Kidney (tissue), 13 donors: ENCODE measurements at regions not wholly inside any gene's neighbourhood (a gene's known extent, or its start where the extent isn't known, plus 50 kb on each side); places are given as distances from the start of the nearest gene placed in this dataset.

ENCODE experiments used
- DNase-seq, 5 donors: peaks; one replicate each; pipeline ENCODE4 v3.0.0-alpha.2; 2013 to 2020
- FAIRE-seq: peaks from 2 replicates; lab custom pipeline; 2012; peaks lifted over from hg19 to GRCh38; lab: Jason Lieb, UNC
- H3K27ac ChIP-seq, 2 donors: one replicate each; pipeline ENCODE4 v1.7.0; 2013; ENCODE audit warnings: low read depth in 2 of 2, low read length in 2 of 2, inconsistent platforms in 1 of 2
- H3K27me3 ChIP-seq: one replicate; pipeline ENCODE4 v1.7.1; 2013; ENCODE audit warnings: low read length, inconsistent platforms; ENCODE audit not compliant: control insufficient read depth, insufficient read depth
- H3K36me3 ChIP-seq, 3 donors: one replicate each; pipeline versions ENCODE4 v1.7.0 to v1.7.1; 2013; ENCODE audit warnings: low read length in 3 of 3, control low read depth in 1 of 3, inconsistent platforms in 1 of 3; ENCODE audit not compliant: insufficient read depth in 3 of 3, control insufficient read depth in 2 of 3
- H3K4me1 ChIP-seq, 3 donors: one replicate each; pipeline versions ENCODE4 v1.7.0 to v1.7.1; 2013; ENCODE audit warnings: low read length in 3 of 3, inconsistent platforms in 1 of 3, low read depth in 1 of 3; ENCODE audit not compliant: control insufficient read depth in 2 of 3, insufficient read depth in 2 of 3
- H3K4me3 ChIP-seq, 3 donors: one replicate each; pipeline versions ENCODE4 v1.7.0 to v1.8.1; 2013; ENCODE audit warnings: low read length in 3 of 3, control low read depth in 1 of 3, inconsistent platforms in 1 of 3
- H3K9ac ChIP-seq, 3 donors: one replicate each; pipeline versions ENCODE4 v1.7.0 to v1.7.1; 2013; ENCODE audit warnings: low read length in 3 of 3, control low read depth in 1 of 3, inconsistent platforms in 1 of 3
- H3K9me3 ChIP-seq, 3 donors: one replicate each; pipeline versions ENCODE4 v1.7.0 to v1.7.1; 2013; ENCODE audit warnings: low read length in 3 of 3, control low read depth in 1 of 3, inconsistent platforms in 1 of 3; ENCODE audit not compliant: control insufficient read depth in 2 of 3, insufficient read depth in 1 of 3
- intact Hi-C: fragments of 100-400 bp; cut with DNase I; formaldehyde crosslinking; loops from one replicate; pipeline ENCODE4 v1.11.1; 2022
- TF ChIP-seq, protein P1 (sequence below): IDR thresholded peaks from 3 replicates; pipeline ENCODE4 v1.5.1; 2012; ENCODE audit warnings: mild to moderate bottlenecking, moderate library complexity, borderline replicate concordance; ENCODE audit not compliant: insufficient read depth; ENCODE audit errors: extremely low read depth
- donor health status: control.
- donor health status: control.
- donor health status: control.
- donor health status: control.
- donor health status: control.
- donor health status: DM: yes; HTN: yes; CAD: no.
- donor health status: Normal renal cell carcinoma (clear cell type).

DNA sequence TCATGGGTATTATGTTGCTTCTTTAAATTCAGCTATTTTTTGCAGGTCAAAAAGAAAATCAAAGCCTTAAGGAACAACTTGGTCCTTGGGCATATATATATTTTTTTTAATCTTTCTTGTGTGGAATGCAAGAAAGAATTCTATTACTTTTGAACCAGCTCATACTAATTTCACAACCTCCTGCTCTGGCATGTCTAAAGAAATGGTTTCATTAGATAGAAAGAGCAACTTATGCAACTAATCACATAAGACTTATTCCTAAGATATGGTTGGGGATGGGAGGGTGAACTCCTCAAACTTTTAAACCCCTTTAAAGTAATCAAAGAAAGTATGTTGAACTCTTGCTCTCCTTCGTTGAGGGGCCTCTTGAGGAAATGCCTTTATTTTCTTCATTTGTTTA, 114.9 kb downstream of the GMNC start:
- no peaks in the 10 kb centered on the region for H3K4me1 ChIP-seq
- H3K36me3 ChIP-seq, result no peaks in the 10 kb centered on the region
- DNase-seq, result no peak

DNA sequence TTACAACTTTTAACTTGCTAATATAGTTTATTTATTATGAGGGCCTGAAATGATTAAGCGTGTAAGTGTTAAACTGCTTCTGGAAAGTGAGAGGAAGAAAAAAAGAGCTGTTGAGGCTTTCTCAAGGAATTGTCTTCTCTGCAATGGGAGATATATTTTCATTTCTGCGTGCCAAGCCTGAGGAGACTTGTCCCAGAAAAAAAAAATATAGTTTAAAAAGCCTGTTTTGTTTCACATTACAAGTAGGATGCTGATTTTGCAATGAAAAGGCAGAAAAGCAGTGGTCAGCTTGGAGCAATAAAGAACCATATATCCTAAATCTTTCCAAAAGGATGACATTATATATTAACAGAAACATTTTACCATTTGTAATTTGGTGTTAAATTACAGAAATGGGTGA, 115.5 kb downstream of the GMNC start:
- no peak overlapping the region for H3K27ac ChIP-seq
- FAIRE-seq (no peak), DNase-seq (no peak)
- intact Hi-C loops, result no loop called here
- H3K9me3 ChIP-seq, result no peaks in the 10 kb centered on the region
- TF ChIP-seq, protein P1, sequence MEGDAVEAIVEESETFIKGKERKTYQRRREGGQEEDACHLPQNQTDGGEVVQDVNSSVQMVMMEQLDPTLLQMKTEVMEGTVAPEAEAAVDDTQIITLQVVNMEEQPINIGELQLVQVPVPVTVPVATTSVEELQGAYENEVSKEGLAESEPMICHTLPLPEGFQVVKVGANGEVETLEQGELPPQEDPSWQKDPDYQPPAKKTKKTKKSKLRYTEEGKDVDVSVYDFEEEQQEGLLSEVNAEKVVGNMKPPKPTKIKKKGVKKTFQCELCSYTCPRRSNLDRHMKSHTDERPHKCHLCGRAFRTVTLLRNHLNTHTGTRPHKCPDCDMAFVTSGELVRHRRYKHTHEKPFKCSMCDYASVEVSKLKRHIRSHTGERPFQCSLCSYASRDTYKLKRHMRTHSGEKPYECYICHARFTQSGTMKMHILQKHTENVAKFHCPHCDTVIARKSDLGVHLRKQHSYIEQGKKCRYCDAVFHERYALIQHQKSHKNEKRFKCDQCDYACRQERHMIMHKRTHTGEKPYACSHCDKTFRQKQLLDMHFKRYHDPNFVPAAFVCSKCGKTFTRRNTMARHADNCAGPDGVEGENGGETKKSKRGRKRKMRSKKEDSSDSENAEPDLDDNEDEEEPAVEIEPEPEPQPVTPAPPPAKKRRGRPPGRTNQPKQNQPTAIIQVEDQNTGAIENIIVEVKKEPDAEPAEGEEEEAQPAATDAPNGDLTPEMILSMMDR, result no peak
- H3K4me1 ChIP-seq, result no peaks in the 10 kb centered on the region
- H3K9ac ChIP-seq, result no peak overlapping the region
- H3K36me3 ChIP-seq, result no peaks in the 10 kb centered on the region
- H3K4me3 ChIP-seq, result no peak overlapping the region
- no peaks in the 10 kb centered on the region for H3K27me3 ChIP-seq

More for the DNA sequence above, 114.9 kb downstream of the GMNC start:
- Histone ChIP-seq H3K27me3 (no peaks in the 10 kb centered on the region), H3K4me3 (no peak overlapping the region), H3K9ac (no peak overlapping the region), H3K27ac (no peak overlapping the region), H3K9me3 (no peaks in the 10 kb centered on the region)
- TF ChIP-seq, protein P1, result no peak
- no peak for FAIRE-seq
- intact Hi-C loops, result no loop called here

DNA sequence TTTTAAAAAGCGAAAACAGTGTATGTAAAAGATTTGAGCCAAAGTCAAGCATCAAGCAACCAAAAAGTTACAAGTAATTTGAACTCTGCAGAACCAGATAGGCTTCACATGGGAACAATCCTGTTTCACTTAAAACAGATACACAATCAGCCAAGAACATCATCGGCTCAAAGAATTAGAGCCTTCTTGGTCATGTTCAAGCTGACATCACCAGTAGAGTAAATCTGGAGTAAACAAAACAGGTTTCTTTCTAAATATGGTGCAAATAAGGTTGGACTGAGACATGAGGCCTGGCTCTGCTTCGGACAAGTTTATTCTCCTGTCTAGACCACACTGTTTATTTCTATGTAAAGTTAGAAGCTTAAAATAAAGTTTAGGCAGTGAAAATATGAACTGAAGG, 116.0 kb downstream of the GMNC start:
- DNase-seq (no peak), FAIRE-seq (no peak)
- TF ChIP-seq, protein P1, result no peak
- H3K9me3 ChIP-seq, result no peaks in the 10 kb centered on the region
- H3K4me3 ChIP-seq, result no peak overlapping the region
- no peaks in the 10 kb centered on the region for H3K4me1 ChIP-seq
- H3K27ac ChIP-seq, result no peak overlapping the region
- no peaks in the 10 kb centered on the region for H3K27me3 ChIP-seq
- H3K36me3 ChIP-seq, result no peaks in the 10 kb centered on the region
- H3K9ac ChIP-seq, result no peak overlapping the region
- intact Hi-C loops, result no loop called here

DNA sequence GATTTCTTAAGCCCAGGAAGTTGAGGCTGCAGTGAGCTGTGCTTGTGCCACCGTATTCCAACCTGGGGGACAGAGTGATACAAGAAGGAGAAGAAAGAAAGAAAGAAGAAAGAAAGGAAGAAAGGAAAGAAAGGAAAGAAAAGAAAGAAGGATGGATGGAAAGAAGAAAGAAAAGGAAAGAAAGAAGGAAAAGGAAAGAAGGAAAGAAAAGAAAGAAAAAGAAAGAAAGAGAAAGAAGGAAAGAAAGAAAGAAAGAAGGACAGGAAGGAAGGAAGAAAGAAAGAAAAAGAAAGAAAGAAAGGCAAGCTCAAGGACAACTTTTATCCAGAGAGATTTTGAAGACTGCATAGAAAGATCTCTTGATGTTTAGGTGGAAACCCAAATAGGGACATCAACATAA, 120.7 kb downstream of the GMNC start:
- Histone ChIP-seq H3K36me3 (no peaks in the 10 kb centered on the region), H3K9me3 (no peaks in the 10 kb centered on the region), H3K27me3 (no peaks in the 10 kb centered on the region), H3K9ac (no peak overlapping the region), H3K4me1 (no peaks in the 10 kb centered on the region), H3K27ac (no peak overlapping the region), H3K4me3 (no peak overlapping the region)
- no peak for FAIRE-seq
- intact Hi-C loops, result no loop called here
- DNase-seq, result no peak
- TF ChIP-seq, protein P1, result no peak
